Erythroblast (primary cell): ENCODE measurements at regions not wholly inside any gene's neighbourhood (a gene's known extent, or its start where the extent isn't known, plus 50 kb on each side); places are given as distances from the start of the nearest gene placed in this dataset.

Experiments used
- DNase-seq, 2 experiments: peaks; one replicate each; lab custom pipeline; 2025; lab: John Stamatoyannopoulos, UW
- GATA1 ChIP-seq: IDR thresholded peaks from 2 replicates; pipeline ENCODE4 v1.6.1; 2011; ENCODE audit warnings: low read depth, mild to moderate bottlenecking, control low read depth, low read length, moderate library complexity
- POLR2A ChIP-seq: IDR thresholded peaks from 2 replicates; pipeline ENCODE4 v1.6.1; 2011; ENCODE audit warnings: mild to moderate bottlenecking, low read length

DNA sequence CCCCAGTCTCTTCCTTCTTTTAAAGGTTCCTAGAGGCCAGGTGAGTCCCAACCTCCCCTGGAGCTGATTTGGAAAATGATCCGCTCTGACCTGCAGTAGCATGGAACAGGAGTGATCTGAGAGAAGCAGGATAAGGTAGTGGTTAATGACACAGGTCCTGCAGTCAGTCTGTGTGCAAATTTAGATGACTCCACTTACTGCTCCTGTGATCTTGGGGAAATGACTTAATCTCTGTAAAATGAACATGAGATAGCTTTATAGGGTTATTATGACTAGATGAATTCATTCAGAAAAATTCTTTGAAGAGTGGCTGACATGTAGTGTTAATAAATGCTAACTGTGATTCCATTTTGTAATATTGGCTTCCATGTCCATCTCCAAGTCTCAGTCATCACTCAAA is 374.9 kb upstream of the CAMK1G start:
- TF ChIP-seq GATA1 (no peak), POLR2A (no peak)
- DNase-seq = no peak

DNA sequence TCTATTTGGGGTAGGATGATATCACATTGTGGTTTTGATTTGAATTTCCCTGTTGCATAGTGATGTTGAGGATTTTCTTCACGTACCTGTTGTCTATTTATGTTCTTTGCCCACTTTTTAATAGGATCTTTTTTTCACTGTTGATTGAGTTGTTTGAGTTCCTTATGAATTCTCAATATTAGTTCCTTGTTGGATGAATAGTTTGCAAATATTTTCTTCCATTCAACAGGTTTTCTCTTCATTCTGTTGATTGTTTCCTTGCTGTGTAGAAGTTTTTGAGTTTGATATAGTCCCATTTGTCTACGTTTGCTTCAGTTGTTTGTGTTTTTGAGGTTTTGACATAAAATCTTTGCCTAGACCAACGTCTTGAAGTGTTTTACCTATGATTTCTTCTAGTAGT is 369.5 kb upstream of the CAMK1G start:
- TF ChIP-seq GATA1 (no peak), POLR2A (no peak)
- no peak for DNase-seq

DNA sequence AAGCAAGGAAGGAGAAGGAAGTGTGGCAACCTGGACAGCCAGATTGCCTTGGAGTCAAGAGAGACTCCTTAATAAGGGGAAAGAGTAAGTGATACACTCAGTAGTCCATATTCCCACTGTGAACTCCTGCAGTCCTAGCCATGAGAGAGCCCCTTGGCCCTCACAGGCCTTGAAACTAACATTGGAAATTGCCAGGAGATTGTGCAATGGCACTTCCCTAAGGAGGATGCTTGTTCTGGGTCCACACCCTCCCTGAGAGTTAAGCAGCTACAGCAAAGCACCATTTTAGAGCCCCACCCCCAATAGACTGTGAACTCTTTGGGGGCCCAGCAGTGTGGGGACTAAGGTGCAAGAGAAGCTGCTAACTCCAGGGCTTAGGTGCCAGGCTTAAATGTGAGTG is 367.7 kb upstream of the CAMK1G start:
- no peak for TF ChIP-seq GATA1
- no peak for TF ChIP-seq POLR2A

DNA sequence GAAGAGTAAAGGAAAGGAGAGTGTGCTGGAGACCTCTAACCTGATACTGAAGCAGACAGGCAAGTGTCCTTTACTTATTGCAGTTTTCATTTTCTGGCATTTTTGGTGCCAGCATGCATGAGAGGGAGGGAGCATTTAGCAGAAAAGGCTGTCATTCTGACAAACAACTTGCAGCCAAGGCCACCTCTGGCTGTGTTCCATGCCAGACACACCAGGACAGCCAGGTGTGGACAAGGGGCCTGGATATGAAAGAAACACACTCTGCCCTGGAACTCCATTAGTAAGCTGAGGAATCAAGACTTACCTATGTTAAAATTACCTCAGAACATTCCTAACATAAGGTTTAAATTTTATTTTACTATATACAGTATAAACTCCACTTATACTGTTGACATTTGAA is 365.4 kb upstream of the CAMK1G start:
- no peak for DNase-seq
- TF ChIP-seq POLR2A (no peak), GATA1 (no peak)

More for the DNA sequence above, 367.7 kb upstream of the CAMK1G start:
- DNase-seq = no peak

DNA sequence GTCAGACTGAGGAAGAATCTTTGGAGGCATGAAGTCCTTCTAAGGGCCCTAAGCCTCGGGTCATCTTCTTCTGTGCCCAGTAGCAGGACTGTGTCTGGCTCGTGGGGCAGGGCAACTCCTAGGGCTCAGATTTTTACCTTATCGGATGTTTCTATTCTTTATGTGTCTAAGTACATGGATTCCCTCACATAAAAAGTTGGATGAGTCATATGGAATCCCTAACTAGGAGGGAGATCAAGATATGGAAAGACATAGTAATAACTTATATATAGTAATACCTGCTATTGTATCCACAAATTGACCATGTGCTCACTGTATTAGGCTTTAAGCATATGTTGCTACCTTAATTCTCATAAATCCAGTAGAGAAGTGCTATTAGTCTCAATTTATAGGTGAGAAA is 364.5 kb upstream of the CAMK1G start:
- TF ChIP-seq GATA1 = no peak
- TF ChIP-seq POLR2A = no peak
- no peak for DNase-seq

DNA sequence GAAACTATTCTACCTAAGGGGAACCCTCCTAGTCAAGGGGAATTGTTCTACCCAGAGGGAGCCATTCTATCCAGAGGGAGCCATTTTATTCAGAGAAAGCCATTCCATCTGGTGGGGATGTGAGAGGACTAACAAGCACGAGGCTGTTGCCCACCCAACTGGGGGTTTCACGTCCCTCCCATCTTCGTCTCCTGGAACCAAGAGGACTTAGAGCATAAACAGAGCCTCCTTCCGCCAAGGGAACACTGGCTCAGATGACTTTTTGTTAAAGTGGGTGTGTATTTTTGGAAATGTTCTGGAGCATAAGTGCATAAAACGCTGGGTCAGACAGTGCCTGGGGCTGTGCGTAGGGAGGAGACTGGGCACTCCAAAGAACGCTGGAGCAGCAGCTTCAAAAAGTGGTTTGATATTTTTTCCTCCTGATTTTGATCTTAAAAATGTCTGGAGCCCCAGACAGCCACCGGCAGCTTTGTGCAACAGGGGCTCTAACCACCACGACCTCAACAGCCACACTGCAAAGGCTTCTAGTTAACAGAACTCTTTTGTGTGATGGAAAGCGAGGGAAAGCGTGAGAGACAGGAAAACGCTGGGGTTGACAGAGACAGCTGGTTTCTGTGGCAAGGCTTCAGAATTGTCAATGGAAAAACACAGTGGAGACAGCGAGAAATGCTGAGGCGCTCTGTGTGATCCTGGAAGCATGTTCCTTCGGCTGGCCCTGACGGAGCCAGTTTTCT is 363.6 kb upstream of the CAMK1G start:
- TF ChIP-seq POLR2A = no peak
- no peak for TF ChIP-seq GATA1
- no peak for DNase-seq

DNA sequence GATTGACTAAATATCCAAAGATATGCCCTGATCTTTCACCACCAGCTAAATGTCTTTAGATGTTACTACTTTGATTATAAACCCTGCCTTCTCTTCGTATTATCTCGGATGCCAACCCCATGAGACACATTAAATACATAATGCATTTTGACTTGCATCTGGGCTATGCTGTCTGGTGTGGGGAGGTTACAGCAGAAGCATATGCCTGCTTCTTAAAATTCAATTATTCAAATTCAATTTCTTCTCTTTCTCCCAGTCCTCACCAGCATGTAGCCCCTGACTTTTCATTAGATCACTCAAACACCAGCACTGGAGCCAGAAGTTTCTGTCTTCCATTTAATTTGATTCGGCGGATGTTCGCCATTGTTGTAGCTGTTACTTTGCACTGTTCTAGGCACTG is 360.7 kb upstream of the CAMK1G start:
- no peak for TF ChIP-seq POLR2A
- no peak for TF ChIP-seq GATA1
- DNase-seq = no peak

DNA sequence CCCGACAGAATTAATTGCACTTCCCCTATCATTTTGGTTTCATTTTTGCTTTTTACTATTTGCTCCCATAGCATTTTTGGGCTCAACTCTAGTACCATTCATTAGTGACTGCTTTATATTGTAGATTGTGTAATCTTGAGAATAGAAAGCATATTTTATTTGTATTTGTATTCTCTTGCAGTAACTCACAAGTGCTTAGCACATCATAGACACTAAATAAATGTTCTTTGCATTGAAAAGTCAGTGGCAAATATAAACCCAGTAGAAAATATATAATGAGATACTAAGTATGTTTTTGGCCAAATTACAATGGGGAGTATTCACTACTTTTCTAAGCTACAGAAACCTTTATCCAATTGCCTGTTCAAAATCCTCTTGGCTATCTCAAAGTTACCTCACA is 359.7 kb upstream of the CAMK1G start:
- TF ChIP-seq GATA1 (no peak), POLR2A (no peak)
- DNase-seq = no peak

DNA sequence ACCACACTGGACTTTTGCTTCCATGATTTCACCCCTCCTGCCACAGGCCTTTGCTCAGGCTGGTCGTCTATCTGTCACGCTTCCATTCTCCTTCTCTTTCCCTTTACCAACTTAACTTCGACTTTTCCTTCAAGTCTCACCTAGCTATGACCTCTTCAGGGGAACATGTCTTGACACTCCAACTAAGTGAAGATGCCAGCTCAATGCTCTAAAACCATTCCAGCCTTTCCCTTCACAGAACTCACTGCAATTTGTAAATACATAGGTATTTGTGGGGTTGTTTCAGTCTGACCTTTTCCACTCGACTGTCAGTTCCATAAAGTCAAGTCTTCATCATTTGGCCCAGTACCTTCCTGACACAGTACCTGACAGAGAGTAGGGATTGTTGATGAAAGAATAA is 358.6 kb upstream of the CAMK1G start:
- no peak for TF ChIP-seq POLR2A
- no peak for DNase-seq

DNA sequence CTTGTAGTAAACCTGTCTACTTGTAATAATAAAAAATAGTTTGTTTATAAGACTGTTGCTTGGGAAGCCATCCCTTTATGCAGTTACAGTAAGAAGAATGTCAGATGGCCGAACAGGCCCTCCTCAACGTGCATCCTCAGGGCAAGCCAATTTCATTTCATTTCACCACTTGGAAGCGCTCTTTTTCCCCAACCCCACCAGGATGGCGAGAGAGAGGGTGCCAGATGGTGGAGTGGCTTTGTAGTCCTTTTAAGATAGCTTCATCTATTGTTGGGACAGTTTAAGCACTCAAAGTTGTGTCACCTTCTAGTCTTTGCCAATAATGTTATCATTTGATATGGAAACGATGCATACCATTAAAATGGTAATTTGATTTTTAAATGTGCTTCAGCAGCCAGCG is 356.3 kb upstream of the CAMK1G start:
- TF ChIP-seq GATA1 (no peak), POLR2A (no peak)
- DNase-seq = no peak

DNA sequence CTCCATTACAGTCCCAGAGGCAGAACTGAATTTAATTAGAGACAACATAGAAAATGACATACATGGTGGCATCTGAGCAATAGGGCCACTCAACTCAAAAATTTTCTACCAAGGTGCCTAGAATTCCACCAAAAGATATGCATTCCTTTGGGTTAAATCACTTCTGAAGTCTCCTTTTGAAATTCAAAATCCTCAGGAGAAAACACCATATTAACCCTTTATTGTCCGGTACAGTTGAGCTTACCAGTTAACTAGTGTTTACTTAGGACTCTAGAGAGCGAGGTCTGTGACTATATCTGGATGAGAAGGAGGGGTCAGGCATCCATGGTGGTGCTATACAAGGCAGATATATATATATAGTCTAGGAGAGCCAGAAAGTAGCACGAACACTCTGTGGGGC is 355.6 kb upstream of the CAMK1G start:
- DNase-seq = no peak
- no peak for TF ChIP-seq GATA1
- no peak for TF ChIP-seq POLR2A

DNA sequence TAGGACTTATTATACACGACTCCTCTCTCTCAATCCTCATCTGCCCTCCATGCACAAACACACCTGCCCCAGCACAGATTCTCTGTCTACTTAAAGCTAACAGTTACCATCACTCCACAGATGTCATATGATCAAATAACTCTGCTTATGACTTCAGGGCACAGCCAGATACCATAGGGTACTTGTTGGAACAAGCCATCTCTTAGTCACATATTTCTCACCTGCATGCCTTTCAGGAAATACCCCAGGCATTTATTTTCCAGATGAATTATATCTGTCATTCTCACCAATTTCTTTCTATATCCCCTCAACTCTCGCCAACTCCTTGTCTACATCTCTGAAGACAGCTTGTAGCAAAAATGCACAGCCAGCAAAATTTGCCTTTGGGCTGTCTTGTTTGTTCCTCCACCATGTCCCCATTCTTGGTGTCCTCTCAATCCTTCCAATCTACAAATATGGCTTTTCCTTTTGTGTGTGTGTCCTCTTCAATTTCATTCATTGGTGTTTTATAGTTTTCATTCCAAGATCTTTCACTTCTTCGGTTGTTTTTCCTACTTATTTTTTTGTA is 353.9 kb upstream of the CAMK1G start:
- DNase-seq = no peak
- TF ChIP-seq POLR2A = no peak
- no peak for TF ChIP-seq GATA1

DNA sequence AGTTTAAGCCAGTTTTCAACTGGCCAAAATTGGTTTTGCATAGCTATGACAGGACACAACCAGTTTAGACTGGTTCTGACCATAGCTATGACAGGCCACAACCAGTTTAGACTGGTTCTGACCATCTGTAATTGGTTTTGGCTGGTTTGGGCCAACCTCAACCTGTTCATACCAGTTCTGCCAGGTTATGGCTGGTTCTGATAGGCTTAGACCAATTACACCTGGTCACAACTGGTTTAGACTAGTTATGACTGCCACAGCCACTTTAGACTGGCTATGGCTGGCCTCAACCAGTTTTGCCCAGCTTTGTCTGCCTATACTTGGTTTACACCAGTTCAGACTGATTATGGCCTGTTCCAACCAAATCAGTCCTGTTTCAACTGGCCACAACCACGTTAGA is 353.2 kb upstream of the CAMK1G start:
- DNase-seq = no peak
- TF ChIP-seq GATA1 (no peak), POLR2A (no peak)

DNA sequence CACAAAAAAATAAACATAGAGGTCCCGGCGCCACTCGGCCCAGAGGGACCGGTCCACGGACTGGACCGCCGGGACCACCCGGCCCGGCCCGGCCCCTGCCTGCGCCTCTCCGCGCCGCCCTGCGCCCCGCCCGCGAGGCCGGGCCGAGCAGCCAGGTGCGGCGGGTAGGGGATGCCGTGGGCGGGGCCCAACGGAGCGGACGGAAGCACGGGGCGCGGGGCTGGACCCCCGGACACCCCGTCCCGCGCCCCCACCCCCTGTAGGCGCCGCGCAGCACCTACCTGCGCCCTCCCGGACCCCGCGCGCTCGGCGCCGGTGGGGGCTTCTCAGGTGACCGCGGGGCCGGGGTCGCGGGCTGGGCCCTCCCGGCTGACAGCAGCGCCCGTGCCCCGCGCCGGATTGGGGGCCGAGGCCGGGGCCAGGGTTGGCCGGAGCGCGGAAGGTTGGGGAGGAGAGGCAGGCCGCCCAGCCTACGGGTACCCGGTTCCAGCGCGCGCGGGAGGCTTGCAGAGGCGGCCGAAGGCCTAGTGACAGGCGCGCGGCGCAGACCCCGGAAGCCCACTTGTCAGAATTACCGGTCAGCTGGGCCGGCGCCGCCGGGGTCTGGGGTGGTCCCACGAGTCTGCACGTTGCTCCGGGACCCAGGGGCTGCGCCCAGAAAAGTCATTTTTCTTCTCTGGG is 351.9 kb upstream of the CAMK1G start:
- DNase-seq = no peak
- TF ChIP-seq GATA1 (no peak), POLR2A (no peak)

DNA sequence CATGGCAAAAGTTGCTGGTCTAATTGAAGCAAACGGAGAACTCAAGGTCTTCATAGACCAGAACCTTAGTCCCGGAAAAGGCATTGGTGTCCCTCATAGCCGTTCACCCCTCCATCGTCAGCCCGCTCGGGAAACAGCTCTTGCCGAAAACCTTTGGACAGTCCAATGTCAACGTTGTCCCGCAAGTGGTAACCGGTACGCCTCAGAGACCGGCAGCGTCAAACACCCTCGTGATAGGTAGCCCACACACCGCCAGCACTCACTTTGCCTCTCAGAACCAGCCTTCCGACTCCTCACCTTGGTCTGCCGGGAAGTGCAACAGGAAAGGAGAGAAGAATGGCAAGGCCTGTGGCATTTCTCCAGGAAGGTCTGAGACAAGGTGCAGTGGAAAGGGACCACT is 351.3 kb upstream of the CAMK1G start:
- TF ChIP-seq GATA1 = no peak
- no peak for TF ChIP-seq POLR2A
- no peak for DNase-seq
